AG04450 (cell line): ENCODE measurements at regions not wholly inside any gene's neighbourhood (a gene's known extent, or its start where the extent isn't known, plus 50 kb on each side); places are given as distances from the start of the nearest gene placed in this dataset.

Experiments used
- CTCF ChIA-PET: fragments of 300-600, 350-600 bp; formaldehyde crosslinking; extraction: SDS; loops from one replicate; lab custom pipeline; 2022; ENCODE audit warnings: antibody characterized with exemption, inconsistent platforms; lab: Charles Lee
- POLR2A ChIA-PET: fragments of 350-600 bp; formaldehyde crosslinking; extraction: SDS; loops from one replicate; lab custom pipeline; 2021; ENCODE audit warnings: antibody characterized with exemption, inconsistent platforms; lab: Yijun Ruan, JAX
- DNase-seq: peaks from one replicate; pipeline ENCODE4 v3.0.0-alpha.2; 2011; ENCODE audit warnings: low read depth, low spot score
- H3K27ac ChIP-seq: one replicate; pipeline ENCODE4 v1.5.1; 2012; ENCODE audit warnings: low read depth, low read length, control low read depth
- H3K27me3 ChIP-seq: one replicate; pipeline ENCODE4 v1.6.0; 2012; ENCODE audit warnings: low read length; ENCODE audit not compliant: control insufficient read depth, insufficient read depth
- H3K4me3 ChIP-seq: 2 replicates; pipeline ENCODE4 v1.5.1; 2011; ENCODE audit warnings: mild to moderate bottlenecking, low read depth, low read length, control low read depth
- H3K9me3 ChIP-seq: 2 replicates; pipeline ENCODE4 v1.5.1; 2012; ENCODE audit warnings: low read length; ENCODE audit not compliant: control insufficient read depth, insufficient read depth
- TF ChIP-seq, protein P1 (sequence below): IDR thresholded peaks from 2 replicates; pipeline ENCODE4 v1.5.1; 2011; ENCODE audit warnings: low read depth, low read length, control low read depth, inconsistent platforms

DNA sequence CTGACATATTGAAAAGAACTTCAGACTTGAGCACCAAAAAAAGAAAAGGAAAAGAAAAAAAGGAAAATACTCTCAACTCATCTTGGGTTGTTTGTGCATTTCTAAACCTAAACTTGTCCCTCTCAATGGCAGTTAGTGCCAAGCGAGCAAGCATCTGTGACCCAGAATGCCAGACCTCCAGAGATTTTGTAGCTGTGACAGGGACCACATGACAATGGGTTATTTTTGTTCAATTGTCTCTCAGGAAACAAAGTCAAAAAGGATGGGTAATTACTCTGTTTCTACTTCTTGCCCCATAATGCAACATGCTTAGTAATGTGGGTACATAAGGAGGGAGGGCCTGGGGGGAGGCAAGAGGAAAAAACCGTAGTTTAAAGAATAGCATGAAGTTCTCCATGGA, 285.7 kb upstream of the RTL1 start:
- Histone ChIP-seq H3K27me3 (peaks cover 31% of the 10 kb centered on the region), H3K27ac (no peak overlapping the region), H3K9me3 (no peaks in the 10 kb centered on the region), H3K4me3 (no peak overlapping the region)
- TF ChIP-seq, protein P1, sequence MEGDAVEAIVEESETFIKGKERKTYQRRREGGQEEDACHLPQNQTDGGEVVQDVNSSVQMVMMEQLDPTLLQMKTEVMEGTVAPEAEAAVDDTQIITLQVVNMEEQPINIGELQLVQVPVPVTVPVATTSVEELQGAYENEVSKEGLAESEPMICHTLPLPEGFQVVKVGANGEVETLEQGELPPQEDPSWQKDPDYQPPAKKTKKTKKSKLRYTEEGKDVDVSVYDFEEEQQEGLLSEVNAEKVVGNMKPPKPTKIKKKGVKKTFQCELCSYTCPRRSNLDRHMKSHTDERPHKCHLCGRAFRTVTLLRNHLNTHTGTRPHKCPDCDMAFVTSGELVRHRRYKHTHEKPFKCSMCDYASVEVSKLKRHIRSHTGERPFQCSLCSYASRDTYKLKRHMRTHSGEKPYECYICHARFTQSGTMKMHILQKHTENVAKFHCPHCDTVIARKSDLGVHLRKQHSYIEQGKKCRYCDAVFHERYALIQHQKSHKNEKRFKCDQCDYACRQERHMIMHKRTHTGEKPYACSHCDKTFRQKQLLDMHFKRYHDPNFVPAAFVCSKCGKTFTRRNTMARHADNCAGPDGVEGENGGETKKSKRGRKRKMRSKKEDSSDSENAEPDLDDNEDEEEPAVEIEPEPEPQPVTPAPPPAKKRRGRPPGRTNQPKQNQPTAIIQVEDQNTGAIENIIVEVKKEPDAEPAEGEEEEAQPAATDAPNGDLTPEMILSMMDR, result no peak
- no peak for DNase-seq
- ChIA-PET POLR2A (no interaction called here), CTCF (no interaction called here)

DNA sequence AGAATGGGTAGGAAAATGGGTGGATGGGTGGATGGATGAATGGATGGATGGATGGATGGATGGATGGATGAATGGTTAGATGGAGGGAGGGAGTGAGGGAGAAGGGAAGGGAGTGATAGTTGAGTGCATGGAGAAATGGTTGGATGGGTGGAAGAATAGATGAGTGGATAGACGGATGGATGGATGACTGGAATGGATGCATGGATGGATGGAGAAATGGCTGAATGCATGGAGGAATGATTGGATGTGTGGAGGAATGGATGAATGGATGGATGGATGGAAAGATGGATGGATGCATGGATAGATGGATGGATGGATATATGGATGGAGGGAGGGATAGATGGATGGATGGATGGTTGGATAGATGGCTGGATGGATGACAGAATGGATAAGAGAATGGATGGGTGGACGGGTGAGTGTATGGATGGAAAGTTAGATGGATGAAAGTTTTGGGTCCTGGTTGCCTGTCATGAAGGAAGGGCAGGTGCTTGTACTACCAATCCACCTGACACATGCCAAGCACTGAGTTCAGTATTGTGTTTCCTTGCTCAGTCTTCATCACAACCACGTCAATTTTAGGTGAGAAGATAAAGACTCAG, 286.5 kb upstream of the RTL1 start:
- H3K9me3 ChIP-seq, result no peaks in the 10 kb centered on the region

DNA sequence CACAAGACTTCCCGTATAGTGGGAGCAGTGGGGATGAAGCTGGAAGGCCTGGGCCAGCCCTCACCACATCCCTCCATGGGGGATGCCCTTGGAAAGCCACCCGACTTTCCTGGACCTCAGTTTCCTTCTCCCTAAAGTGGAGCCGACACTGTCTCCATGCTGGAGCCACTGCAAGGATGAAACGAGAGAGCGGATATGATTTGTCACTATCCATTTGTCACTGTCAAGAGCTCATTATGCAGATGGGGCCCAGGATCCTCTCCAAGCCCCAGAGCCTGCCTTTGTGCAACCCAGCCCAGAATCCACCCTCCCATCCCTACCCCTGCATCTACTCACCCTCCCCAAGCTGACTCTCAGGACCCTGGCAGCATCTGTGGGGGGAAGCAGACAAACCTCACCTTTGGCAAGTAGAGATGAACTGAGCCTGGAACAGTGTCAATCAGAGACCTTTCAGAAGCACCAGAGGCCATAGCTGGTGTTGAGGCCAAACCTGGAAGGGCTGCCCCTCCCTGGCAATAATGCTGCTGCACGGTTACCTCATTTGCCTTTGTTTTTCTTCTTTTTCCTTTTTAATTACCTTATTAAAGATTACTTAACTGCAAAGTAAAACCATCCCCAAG, 287.7 kb upstream of the RTL1 start:
- peaks cover 20% of the 10 kb centered on the region for H3K27me3 ChIP-seq
- DNase-seq, result no peak
- H3K4me3 ChIP-seq, result no peak overlapping the region
- ChIA-PET POLR2A (no interaction called here), CTCF (no interaction called here)
- TF ChIP-seq, protein P1, result no peak
- H3K27ac ChIP-seq, result no peak overlapping the region
- H3K9me3 ChIP-seq, result no peaks in the 10 kb centered on the region

More for the DNA sequence above, 286.5 kb upstream of the RTL1 start:
- DNase-seq, result no peak
- H3K27me3 ChIP-seq, result peaks cover 24% of the 10 kb centered on the region
- no peak overlapping the region for H3K27ac ChIP-seq
- POLR2A ChIA-PET, result no interaction called here
- TF ChIP-seq, protein P1, result no peak
- CTCF ChIA-PET, result no interaction called here
- H3K4me3 ChIP-seq, result no peak overlapping the region

DNA sequence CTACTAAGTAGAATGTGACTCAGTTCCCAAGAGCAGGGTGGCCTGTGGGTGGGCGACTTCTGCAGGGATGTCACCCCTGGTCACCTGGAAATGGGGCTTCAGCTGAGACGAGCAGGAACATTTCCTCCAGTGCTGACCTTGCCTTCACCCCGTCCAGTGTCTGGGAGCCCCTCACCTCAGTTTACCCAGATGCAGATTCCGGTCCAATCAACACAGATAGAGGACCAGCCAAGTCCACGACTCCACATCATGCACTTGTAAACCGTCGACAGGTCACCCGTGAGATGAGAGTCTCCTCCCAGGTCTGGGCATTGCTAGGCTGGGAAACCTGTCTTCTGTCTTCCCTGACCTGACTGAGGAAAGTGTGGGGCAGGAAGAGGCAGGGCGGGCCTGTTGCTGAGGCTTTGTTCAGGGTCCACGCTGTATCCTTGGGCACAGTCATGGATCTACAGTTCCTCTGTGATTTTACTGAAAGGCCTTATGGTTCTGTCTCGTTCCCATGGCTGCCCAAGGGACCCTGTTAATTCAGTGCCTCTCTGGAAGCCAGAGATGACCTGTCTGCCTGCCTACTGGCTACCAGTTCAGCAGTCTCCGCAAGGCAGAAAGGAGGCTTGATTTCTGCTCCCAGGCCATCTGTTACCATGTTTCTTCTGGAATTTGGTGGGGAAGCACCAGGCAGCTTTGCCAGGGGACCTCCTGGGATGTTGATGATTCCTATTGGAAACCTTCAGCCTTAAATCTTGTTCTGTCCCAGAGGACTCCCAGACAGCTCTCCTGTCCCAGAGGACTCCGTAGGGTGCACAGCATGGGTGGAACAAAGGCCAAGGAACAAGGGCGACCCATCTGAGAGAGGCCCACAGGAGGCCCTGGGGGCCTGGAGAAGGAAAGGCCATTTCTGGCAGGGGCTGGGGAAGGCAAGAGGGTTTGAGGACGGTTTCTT, 288.5 kb upstream of the RTL1 start:
- ChIA-PET CTCF (no interaction called here), POLR2A (no interaction called here)
- Histone ChIP-seq H3K27me3 (peaks cover 20% of the 10 kb centered on the region), H3K4me3 (no peak overlapping the region), H3K9me3 (no peaks in the 10 kb centered on the region), H3K27ac (no peak overlapping the region)
- TF ChIP-seq, protein P1, result no peak
- DNase-seq, result no peak

DNA sequence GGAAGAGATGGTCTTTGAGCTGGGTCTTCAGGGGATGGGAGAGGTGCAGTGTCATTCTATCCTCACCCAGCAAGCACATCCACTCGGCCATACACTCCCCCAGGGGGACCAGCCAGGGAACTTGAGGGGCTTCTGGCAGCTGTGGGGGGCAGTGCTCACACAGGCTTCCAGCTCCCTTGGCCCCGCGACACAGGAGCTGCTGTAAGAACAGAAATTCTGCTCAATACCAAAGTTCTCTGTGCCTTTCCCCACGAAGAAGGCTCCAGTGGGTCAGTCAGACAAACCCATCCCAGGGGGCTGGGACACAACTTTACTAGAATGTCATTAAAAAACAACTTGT, 289.1 kb upstream of the RTL1 start:
- H3K27ac ChIP-seq, result no peak overlapping the region
- no peaks in the 10 kb centered on the region for H3K9me3 ChIP-seq
- H3K4me3 ChIP-seq, result no peak overlapping the region
- H3K27me3 ChIP-seq, result peaks cover 18% of the 10 kb centered on the region
- CTCF ChIA-PET, result no interaction called here
- POLR2A ChIA-PET, result no interaction called here
- no peak for DNase-seq
- TF ChIP-seq, protein P1, result no peak
